ENCODE measurements at regions not wholly inside any gene's neighbourhood (a gene's known extent, or its start where the extent isn't known, plus 50 kb on each side); places are given as distances from the start of the nearest gene placed in this dataset.

DNA sequence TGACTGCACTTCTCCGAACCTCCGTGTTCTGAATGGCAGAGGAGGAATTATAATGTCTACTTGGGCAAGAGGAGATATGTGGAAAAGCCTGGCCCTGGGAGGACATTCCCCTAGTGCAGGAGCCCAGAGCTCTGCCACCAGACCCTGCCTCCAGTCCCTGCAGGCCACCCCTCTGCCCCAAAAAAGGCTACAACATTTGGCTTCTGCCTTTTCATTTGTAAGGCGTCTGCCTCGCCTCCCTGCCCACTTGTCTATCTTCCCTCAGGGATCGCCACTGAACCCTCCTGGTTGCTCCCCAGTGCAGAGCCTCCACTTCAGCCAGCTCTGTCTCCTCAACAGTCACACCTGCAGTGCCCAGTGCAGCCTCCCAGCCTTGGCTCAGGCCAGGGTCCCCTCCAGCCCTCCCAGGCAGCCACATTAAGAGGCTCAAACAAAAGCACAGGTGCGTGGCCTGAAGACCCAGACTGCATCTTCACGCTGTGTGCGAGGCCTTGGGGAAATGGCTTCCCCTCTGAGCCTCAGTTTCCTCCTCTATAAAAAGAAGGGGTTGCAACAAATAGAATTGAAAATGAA, 125.9 kb upstream of the SMAD3 start:
- ATAC-seq, result no peak
- peaks cover 5% of the 10 kb centered on the region for H3K9me3 Mint-ChIP-seq (ENCODE audit: low read depth)
- H3K27ac Mint-ChIP-seq, result no peak overlapping the region

DNA sequence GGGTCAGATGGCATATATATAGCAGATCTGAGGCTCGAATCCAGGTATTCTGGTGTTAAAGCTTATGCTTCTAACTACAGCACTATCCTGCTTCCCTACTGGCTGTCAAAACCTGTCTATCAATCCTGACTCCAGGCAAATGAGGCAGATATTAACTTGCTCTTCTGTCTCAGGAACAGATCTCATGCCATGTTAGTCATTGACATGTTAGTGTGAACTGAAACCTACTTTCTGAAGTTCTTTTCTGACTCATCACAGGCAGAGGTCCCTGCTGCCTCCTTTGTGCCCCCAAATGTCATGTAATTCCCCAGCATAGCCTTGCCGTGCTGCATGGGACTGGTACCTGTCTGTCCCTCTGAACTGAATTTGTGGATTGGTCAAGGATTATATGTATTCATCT, 125.0 kb upstream of the SMAD3 start:
- H3K4me3 Mint-ChIP-seq, result no peak overlapping the region
- peaks cover 5% of the 10 kb centered on the region for H3K9me3 Mint-ChIP-seq (ENCODE audit: low read depth)
- no peaks in the 10 kb centered on the region for H3K36me3 Mint-ChIP-seq
- DNase-seq (no peak), ATAC-seq (peak; percentile 71)
- H3K27me3 Mint-ChIP-seq, result peaks cover 2% of the 10 kb centered on the region
- peaks cover 21% of the 10 kb centered on the region for H3K4me1 Mint-ChIP-seq
- no peak overlapping the region for H3K27ac Mint-ChIP-seq
- CTCF ChIA-PET, result interaction anchor here (2.0 to 4.8 kb wide), 2 partner anchors 364 to 896 kb away, joined by 5 to 23 read pairs; no protein-coding TSS in a partner anchor

More for the DNA sequence above, 125.9 kb upstream of the SMAD3 start:
- Mint-ChIP-seq H3K4me1 (peaks cover 21% of the 10 kb centered on the region), H3K27me3 (peaks cover 2% of the 10 kb centered on the region), H3K4me3 (no peak overlapping the region), H3K36me3 (no peaks in the 10 kb centered on the region)
- CTCF ChIA-PET, result interaction anchor here (2.0 kb wide), 1 partner anchor 897 kb away, joined by 5 read pairs; no protein-coding TSS in a partner anchor
- DNase-seq, result no peak

DNA sequence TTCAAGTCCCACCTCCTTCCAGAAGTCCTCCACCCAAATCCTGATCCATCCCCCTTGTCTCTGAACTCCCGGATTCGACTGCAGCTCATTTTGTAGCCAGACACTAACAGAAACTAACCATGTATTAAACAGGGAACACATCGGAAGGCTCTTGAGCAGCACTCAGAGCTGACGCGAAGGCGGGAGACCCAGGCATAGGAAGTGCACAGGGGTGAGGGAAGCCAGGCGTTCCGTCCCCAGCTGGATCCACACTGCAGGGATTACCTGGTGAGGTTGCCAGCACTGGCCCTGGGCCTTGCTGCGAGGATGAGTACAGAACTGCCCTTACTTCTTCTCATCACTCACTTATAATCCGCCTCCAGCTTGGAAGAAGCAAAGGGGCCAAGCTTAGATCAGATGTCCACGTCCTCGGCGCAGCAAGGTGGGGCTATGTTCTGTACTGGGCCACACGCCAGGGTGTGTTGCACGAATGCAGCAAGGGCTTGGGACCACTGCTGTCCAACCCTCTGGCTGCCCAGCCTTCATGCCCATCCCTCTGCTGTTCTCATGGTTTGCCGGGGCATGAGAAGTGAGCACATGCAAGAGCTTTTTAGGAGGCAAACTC, 124.2 kb upstream of the SMAD3 start:
- Mint-ChIP-seq H3K36me3 (no peaks in the 10 kb centered on the region), H3K27me3 (peaks cover 2% of the 10 kb centered on the region), H3K4me3 (no peak overlapping the region), H3K27ac (no peak overlapping the region), H3K4me1 (peaks cover 21% of the 10 kb centered on the region), H3K9me3 (ENCODE audit: low read depth) (peaks cover 5% of the 10 kb centered on the region)
- ATAC-seq (no peak), DNase-seq (no peak)
- CTCF ChIA-PET, result interaction anchor here (2.0 to 4.8 kb wide), 2 partner anchors 364 to 895 kb away, joined by 5 to 23 read pairs; no protein-coding TSS in a partner anchor

DNA sequence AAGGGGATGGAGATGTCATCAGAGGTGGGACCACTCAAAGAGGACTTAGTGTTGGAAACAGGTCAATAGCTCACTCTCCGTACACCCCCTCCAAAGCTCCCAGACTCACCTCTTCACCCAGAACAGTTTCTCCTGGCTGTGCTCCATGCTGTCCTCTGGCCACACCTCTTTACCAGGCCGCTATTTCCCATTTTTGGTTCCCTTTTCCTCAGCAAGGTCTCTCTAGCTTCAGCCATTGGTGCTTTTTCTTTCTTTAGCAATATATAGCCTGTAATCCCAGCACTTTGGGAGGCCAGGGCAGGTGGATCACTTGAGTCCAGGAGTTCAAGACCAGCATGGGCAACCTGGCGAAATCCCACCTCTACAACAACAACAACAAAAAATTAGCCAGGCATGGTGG, 123.6 kb upstream of the SMAD3 start:
- Mint-ChIP-seq H3K36me3 (no peaks in the 10 kb centered on the region), H3K9me3 (ENCODE audit: low read depth) (peaks cover 5% of the 10 kb centered on the region), H3K27me3 (peaks cover 2% of the 10 kb centered on the region), H3K4me1 (peaks cover 21% of the 10 kb centered on the region), H3K27ac (no peak overlapping the region), H3K4me3 (no peak overlapping the region)
- CTCF ChIA-PET, result interaction anchor here (1.0 to 4.8 kb wide), 2 partner anchors 39 to 363 kb away, joined by 6 to 23 read pairs; no protein-coding TSS in a partner anchor
- DNase-seq (no peak), ATAC-seq (no peak)

DNA sequence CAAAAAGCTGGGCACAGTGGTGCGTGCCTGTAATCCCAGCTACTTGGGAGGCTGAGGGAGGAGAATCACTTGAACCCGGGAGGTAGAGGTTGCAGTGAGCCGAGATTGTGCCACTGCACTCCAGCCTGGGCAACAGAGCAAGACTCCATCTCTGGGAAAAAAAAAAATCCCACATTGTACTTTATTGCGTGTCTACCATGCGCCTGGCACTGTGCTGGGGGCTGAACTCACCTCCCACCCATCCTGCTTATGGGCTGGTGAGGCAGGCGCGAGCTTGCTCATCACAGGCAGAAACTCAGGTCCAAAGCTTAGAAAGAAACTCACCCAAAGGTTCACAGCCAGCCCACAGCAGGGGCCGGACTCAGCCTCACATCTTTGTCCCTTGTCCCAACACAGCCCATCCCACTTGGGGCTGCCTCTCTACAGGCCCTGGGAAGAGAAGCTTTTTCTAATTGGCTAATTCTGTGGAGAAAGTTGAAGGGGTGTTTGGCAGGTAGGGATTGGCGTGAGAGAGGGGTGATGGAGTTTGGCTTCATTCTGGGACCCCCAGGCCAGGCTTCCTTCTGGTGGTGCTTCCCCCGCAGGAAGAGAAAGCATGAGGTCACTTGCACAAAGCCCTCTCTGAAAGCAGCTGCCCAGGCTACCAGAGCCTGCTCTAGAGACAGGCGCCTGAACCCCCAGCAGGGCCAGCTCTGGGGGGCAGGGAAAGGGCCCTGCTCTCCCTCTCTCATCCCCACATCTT, 122.6 kb upstream of the SMAD3 start:
- Mint-ChIP-seq H3K36me3 (no peaks in the 10 kb centered on the region), H3K4me1 (peaks cover 24% of the 10 kb centered on the region), H3K27me3 (peaks cover 2% of the 10 kb centered on the region), H3K4me3 (no peak overlapping the region), H3K9me3 (ENCODE audit: low read depth) (peaks cover 5% of the 10 kb centered on the region), H3K27ac (no peak overlapping the region)
- ATAC-seq, result no peak
- no peak for DNase-seq
- CTCF ChIA-PET, result interaction anchor here (1.0 to 4.8 kb wide), 2 partner anchors 40 to 362 kb away, joined by 6 to 23 read pairs; no protein-coding TSS in a partner anchor

DNA sequence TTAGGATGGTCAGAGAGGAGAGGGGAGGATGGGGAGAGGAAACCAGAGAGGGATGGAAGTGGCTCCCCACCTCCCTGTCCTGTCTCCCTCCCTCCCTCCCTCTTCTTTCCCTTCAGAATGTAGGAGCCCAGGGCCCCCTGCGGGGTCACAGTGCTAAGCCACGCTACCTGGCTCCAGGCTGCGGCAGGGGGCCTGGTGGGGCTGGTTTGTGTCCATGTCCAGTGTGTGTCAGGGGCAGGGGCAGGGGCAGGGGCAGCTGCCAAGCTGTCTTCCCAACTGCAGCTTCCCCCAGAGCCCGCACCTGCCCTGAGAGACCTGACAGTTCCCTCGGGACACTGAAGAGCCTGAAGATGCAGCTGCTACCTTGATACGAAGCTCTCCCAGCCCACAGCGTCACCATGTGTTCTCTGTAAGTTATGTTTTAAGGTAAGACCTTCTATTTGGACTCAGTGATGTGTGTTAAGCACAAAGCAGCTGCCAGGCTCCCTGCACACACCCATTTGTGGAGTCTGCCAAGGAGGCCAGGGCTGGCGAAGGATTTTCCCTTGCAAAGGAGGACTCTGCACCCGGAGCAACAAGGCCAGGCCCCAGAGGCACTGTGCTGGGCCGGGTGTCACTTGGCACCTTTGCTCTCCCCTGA, 121.8 kb upstream of the SMAD3 start:
- peaks cover 30% of the 10 kb centered on the region for H3K4me1 Mint-ChIP-seq
- DNase-seq (no peak), ATAC-seq (no peak)
- CTCF ChIA-PET, result interaction anchor here (1.0 to 4.8 kb wide), 2 partner anchors 361 to 490 kb away, joined by 3 to 23 read pairs; no protein-coding TSS in a partner anchor
- H3K27me3 Mint-ChIP-seq, result peaks cover 2% of the 10 kb centered on the region
- H3K4me3 Mint-ChIP-seq, result no peak overlapping the region
- H3K9me3 Mint-ChIP-seq (ENCODE audit: low read depth), result no peaks in the 10 kb centered on the region
- H3K36me3 Mint-ChIP-seq, result no peaks in the 10 kb centered on the region
- no peak overlapping the region for H3K27ac Mint-ChIP-seq

DNA sequence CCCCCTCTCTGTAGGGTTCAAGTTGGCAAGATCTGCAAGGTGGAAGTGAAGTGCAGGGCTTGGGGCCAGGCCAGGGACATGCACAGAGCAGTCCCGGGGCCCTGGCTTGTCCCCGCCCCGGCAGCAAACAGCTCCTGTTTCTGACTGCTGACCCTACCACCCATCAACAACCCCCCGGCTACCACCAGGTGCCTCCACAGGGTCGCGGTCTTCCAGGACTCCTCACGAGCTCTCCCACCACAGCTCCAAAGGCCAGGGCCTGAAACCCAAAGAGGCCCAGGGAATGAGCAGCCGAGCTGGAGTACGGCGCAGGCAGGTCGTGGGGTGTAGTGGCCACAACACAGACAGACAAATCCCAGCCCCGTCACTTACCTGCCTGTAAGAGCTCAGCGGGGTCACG, 121.3 kb upstream of the SMAD3 start:
- ATAC-seq (no peak), DNase-seq (no peak)
- H3K36me3 Mint-ChIP-seq, result no peaks in the 10 kb centered on the region
- CTCF ChIA-PET, result interaction anchor here (0.7 to 4.8 kb wide), 4 partner anchors 83 to 489 kb away, joined by 3 to 23 read pairs (median 4); no protein-coding TSS in a partner anchor
- H3K4me1 Mint-ChIP-seq, result peaks cover 27% of the 10 kb centered on the region
- H3K27me3 Mint-ChIP-seq, result peaks cover 2% of the 10 kb centered on the region
- no peaks in the 10 kb centered on the region for H3K9me3 Mint-ChIP-seq (ENCODE audit: low read depth)
- H3K27ac Mint-ChIP-seq, result no peak overlapping the region
- H3K4me3 Mint-ChIP-seq, result no peak overlapping the region

DNA sequence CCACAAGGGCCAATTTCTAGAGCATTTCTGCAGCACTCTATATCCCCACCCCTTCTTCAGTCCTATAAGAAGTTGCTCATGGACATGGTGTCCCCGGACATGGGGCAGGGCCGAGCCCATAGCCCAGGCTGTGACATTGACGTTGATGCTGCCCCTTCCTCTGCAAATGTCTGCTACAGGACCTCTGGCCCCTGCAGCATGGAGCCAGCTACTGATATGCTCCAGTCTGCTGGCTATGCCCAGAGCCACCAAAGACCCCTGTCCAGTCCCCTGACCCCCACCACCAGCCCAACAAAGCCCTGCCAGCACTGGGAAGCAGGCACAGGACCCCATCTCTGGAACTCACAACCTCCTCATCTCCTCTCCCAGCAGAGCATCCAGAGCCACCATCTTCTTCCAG, 120.1 kb upstream of the SMAD3 start:
- CTCF ChIA-PET, result interaction anchor here (1.2 to 4.9 kb wide), 5 partner anchors 128 to 488 kb away, joined by 3 to 87 read pairs (median 14); no protein-coding TSS in a partner anchor
- ATAC-seq (no peak), DNase-seq (no peak)
- Mint-ChIP-seq H3K4me1 (peaks cover 19% of the 10 kb centered on the region), H3K27ac (no peak overlapping the region), H3K27me3 (peaks cover 6% of the 10 kb centered on the region), H3K9me3 (ENCODE audit: low read depth) (no peaks in the 10 kb centered on the region), H3K36me3 (no peaks in the 10 kb centered on the region), H3K4me3 (no peak overlapping the region)

DNA sequence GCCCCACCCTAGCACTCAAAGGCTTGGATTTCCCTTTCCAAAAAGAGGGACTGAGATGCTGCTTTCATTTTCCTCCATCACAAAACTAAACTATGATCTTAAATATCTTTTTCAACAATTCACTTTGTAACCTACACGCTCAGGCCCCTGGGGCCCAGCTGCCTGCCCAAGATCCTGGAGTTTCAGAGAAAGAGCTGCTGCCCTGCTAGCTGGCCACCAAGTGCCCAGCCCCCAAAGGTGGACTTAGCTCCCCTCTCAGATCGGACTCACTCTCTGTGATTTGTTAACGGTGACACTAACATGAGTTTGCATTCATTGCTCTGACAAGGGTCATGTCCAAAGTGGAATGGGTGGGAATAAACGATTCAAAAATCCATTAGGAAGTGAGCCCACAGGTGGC, 119.6 kb upstream of the SMAD3 start:
- Mint-ChIP-seq H3K9me3 (ENCODE audit: low read depth) (no peaks in the 10 kb centered on the region), H3K36me3 (no peaks in the 10 kb centered on the region), H3K4me1 (peaks cover 14% of the 10 kb centered on the region), H3K4me3 (no peak overlapping the region), H3K27me3 (peaks cover 10% of the 10 kb centered on the region), H3K27ac (no peak overlapping the region)
- ATAC-seq (no peak), DNase-seq (no peak)
- CTCF ChIA-PET, result interaction anchor here (0.9 to 4.9 kb wide), 20 partner anchors 12 to 489 kb away, joined by 3 to 87 read pairs (median 4); partner anchors contain the start of gene SMAD3

DNA sequence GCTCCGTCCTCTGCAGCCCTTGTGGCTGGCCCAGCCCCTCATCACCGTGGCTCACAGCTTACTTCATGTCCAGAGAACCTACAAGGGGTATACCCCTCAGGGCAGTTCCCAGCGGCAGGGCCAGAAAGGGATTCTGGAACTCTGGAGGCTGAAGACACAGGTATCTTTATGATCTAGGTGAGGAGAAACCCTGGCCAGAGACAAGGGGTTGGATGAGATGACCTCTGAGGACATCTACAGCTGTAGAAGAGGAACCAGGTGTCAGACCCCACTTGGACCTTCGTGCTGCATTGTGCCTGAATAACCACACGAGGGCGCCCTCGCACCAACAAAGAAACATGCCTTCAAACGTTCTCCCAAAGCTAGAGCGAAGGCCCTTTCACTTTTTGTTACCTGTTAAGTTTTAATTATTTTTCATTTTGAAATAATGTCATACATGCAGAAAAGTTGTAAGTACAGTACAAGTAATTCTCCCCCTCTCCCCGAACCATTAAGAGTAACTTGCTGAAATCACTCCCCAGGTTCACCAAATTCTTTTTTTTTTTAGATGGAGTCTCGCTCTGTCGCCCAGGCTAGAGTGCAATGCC, 118.7 kb upstream of the SMAD3 start:
- CTCF ChIA-PET, result interaction anchor here (0.8 to 4.9 kb wide), 38 partner anchors 8 to 891 kb away, joined by 3 to 87 read pairs (median 4); partner anchors contain the start of gene SMAD3
- H3K27me3 Mint-ChIP-seq, result peaks cover 15% of the 10 kb centered on the region
- no peaks in the 10 kb centered on the region for H3K36me3 Mint-ChIP-seq
- no peak overlapping the region for H3K4me3 Mint-ChIP-seq
- ATAC-seq, result peak; percentile 77
- no peaks in the 10 kb centered on the region for H3K9me3 Mint-ChIP-seq (ENCODE audit: low read depth)
- H3K27ac Mint-ChIP-seq, result no peak overlapping the region
- peak; percentile 81 for DNase-seq
- H3K4me1 Mint-ChIP-seq, result peaks cover 12% of the 10 kb centered on the region

DNA sequence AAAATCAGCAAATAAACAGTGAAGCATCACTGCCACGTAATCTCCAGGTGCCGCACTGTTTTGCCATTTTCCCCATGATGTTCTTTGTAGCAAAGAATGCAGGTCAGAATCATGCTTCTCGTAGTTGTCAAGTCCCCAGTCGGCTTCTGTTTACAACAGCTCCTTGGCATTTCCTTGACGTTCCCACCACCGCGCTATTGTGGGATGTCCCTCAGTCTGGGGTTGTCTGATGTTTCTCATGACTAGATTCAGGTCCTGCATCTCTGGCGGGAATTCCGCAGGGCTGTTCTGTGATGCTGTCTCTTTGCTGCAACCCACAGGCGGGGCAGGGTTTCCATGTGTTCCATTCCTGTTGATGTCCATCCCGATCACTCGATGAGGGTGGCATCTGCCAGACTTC, 117.9 kb upstream of the SMAD3 start:
- H3K4me1 Mint-ChIP-seq, result peaks cover 12% of the 10 kb centered on the region
- H3K4me3 Mint-ChIP-seq, result no peak overlapping the region
- DNase-seq (no peak), ATAC-seq (no peak)
- H3K36me3 Mint-ChIP-seq, result no peaks in the 10 kb centered on the region
- no peaks in the 10 kb centered on the region for H3K9me3 Mint-ChIP-seq (ENCODE audit: low read depth)
- no peak overlapping the region for H3K27ac Mint-ChIP-seq
- CTCF ChIA-PET, result interaction anchor here (1.0 to 4.9 kb wide), 10 partner anchors 136 to 891 kb away, joined by 3 to 87 read pairs (median 6); no protein-coding TSS in a partner anchor
- H3K27me3 Mint-ChIP-seq, result peaks cover 21% of the 10 kb centered on the region

DNA sequence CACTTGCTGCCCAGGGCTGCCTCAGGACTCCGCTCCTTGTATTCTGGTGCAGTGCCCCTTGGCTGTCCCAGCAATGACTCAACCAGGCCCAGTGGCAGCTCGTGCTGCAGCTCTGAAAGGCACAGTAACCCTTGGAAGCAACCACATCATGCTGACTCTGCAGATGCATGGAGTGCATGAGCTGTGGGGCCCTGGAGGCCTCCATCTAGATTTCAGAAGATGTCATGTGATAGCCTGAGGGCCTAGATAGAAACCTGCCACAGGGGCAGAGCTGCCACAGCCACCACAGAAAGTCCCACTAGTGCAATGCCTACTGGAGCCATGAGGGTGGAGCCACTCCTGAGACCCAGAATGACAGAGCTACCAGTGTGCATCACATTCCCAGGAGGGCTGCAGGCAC, 117.1 kb upstream of the SMAD3 start:
- no peaks in the 10 kb centered on the region for H3K36me3 Mint-ChIP-seq
- H3K27me3 Mint-ChIP-seq, result peaks cover 25% of the 10 kb centered on the region
- H3K4me1 Mint-ChIP-seq, result peaks cover 12% of the 10 kb centered on the region
- DNase-seq (peak; percentile 48), ATAC-seq (no peak)
- H3K9me3 Mint-ChIP-seq (ENCODE audit: low read depth), result no peaks in the 10 kb centered on the region
- H3K27ac Mint-ChIP-seq, result no peak overlapping the region
- CTCF ChIA-PET, result interaction anchor here (1.0 to 4.9 kb wide), 4 partner anchors 15 to 354 kb away, joined by 4 to 87 read pairs (median 4); no protein-coding TSS in a partner anchor
- no peak overlapping the region for H3K4me3 Mint-ChIP-seq

Data from activated CD8-positive, alpha-beta memory T cell treated with anti-CD3 and anti-CD28 coated beads, Interleukin-2, amount 10 ng/mL, durations not matched to agents 7 days and 5 days (primary cell).